ENCODE measurements at regions not wholly inside any gene's neighbourhood (a gene's known extent, or its start where the extent isn't known, plus 50 kb on each side); places are given as distances from the start of the nearest gene placed in this dataset.

GRCh38 chr6:44542401-44543116 lies 155.1 kb downstream of the CDC5L start:
- Histone ChIP-seq H3K27me3 (no peaks in the 10 kb centered on the region), H3K4me1 (ENCODE audit: insufficient read depth) (peaks cover 4% of the 10 kb centered on the region), H3K4me3 (no peak overlapping the region), H3K9me3 (no peaks in the 10 kb centered on the region), H3K27ac (peak overlapping the region; percentile 3 to 67), H3K36me3 (no peaks in the 10 kb centered on the region)
- WGBS, 3 donors, result 11 to 37% (median 16%) methylated on average over 20 to 21 of the region's 21 CpGs
- DNase-seq, result peak in 3 of 5 donors; percentile 17 to 58 (median 43)
- intact Hi-C loops (cut with DNase I), result loop anchor here in 1 of 4 donors (2.0 kb wide), 1 partner anchor 16 kb away; no protein-coding TSS in a partner anchor
- TF ChIP-seq EP300 (IDR thresholded peaks at IDR 0.05), result no peak

- 92 to 96% (median 96%) methylated on average over 3 of the region's 3 CpGs for WGBS, 3 donors
- no peaks in the 10 kb centered on the region for H3K27me3 ChIP-seq
- H3K36me3 ChIP-seq, result no peaks in the 10 kb centered on the region
- H3K9me3 ChIP-seq, result no peaks in the 10 kb centered on the region
- TF ChIP-seq CTCF (IDR thresholded peaks at IDR 0.05) (no peak), POLR2A (IDR thresholded peaks at IDR 0.05) (no peak), EP300 (IDR thresholded peaks at IDR 0.05) (no peak)
- no peak for DNase-seq
- intact Hi-C loops (cut with DNase I), result loop anchor here in 1 of 4 donors (2.0 kb wide), 1 partner anchor 15 kb away; no protein-coding TSS in a partner anchor
- peak overlapping the region in 1 of 2 donors; percentile 34 for H3K27ac ChIP-seq
- no peak overlapping the region for H3K4me3 ChIP-seq
- peaks cover 4% of the 10 kb centered on the region for H3K4me1 ChIP-seq (ENCODE audit: insufficient read depth)
Observed at GRCh38 chr6:44543664-44544063, 156.2 kb downstream of the CDC5L start.

- no peak overlapping the region for H3K4me3 ChIP-seq
- H3K36me3 ChIP-seq, result no peaks in the 10 kb centered on the region
- no peak overlapping the region for H3K27ac ChIP-seq
- TF ChIP-seq POLR2A (IDR thresholded peaks at IDR 0.05), result no peak
- no peak for TF ChIP-seq EP300 (IDR thresholded peaks at IDR 0.05)
- no peak for TF ChIP-seq CTCF (IDR thresholded peaks at IDR 0.05)
- H3K27me3 ChIP-seq, result no peaks in the 10 kb centered on the region
- intact Hi-C loops (cut with DNase I), result no loop called here
- WGBS, 3 donors, result 79 to 88% (median 87%) methylated on average over 1 of the region's 1 CpG
- H3K4me1 ChIP-seq (ENCODE audit: insufficient read depth), result peaks cover 4% of the 10 kb centered on the region
- no peaks in the 10 kb centered on the region for H3K9me3 ChIP-seq
- DNase-seq, result no peak
Observed at GRCh38 chr6:44545224-44545623, 157.7 kb downstream of the CDC5L start.

- no peaks in the 10 kb centered on the region for H3K9me3 ChIP-seq
- no peak for DNase-seq
- no peak overlapping the region for H3K4me3 ChIP-seq
- no peaks in the 10 kb centered on the region for H3K27me3 ChIP-seq
- H3K4me1 ChIP-seq (ENCODE audit: insufficient read depth), result no peaks in the 10 kb centered on the region
- no peaks in the 10 kb centered on the region for H3K36me3 ChIP-seq
- 67 to 79% (median 75%) methylated on average over 4 of the region's 4 CpGs for WGBS, 3 donors
- intact Hi-C loops (cut with DNase I), result no loop called here
- no peak for TF ChIP-seq POLR2A (IDR thresholded peaks at IDR 0.05)
- no peak overlapping the region for H3K27ac ChIP-seq
Observed at GRCh38 chr6:44548319-44548718, 160.8 kb downstream of the CDC5L start.

GRCh38 chr6:44549516-44549915 lies 162.0 kb downstream of the CDC5L start:
- TF ChIP-seq CTCF (IDR thresholded peaks at IDR 0.05), result no peak
- no peak for TF ChIP-seq POLR2A (IDR thresholded peaks at IDR 0.05)
- no peak for TF ChIP-seq EP300 (IDR thresholded peaks at IDR 0.05)
- intact Hi-C loops (cut with DNase I), result no loop called here

More at GRCh38 chr6:44549516-44549915, 162.0 kb downstream of the CDC5L start:
- DNase-seq, result no peak
- H3K9me3 ChIP-seq, result no peaks in the 10 kb centered on the region
- H3K27ac ChIP-seq, result no peak overlapping the region
- H3K4me1 ChIP-seq (ENCODE audit: insufficient read depth), result peaks cover 2% of the 10 kb centered on the region
- no peaks in the 10 kb centered on the region for H3K36me3 ChIP-seq
- H3K4me3 ChIP-seq, result no peak overlapping the region
- no peaks in the 10 kb centered on the region for H3K27me3 ChIP-seq
- 95 to 99% (median 98%) methylated on average over 3 of the region's 3 CpGs for WGBS, 3 donors
